RWPE1 (cell line): ENCODE measurements at regions not wholly inside any gene's neighbourhood (a gene's known extent, or its start where the extent isn't known, plus 50 kb on each side); places are given as distances from the start of the nearest gene placed in this dataset.

Experiments used
- CTCF ChIA-PET: fragments of 350-600 bp; sonication (Branson Sonifier 250); formaldehyde crosslinking; extraction: SDS; loops from one replicate; lab custom pipeline; 2021; lab: Yijun Ruan, JAX
- POLR2A ChIA-PET: fragments of 400-600 bp; formaldehyde crosslinking; extraction: SDS; loops from one replicate; lab custom pipeline; 2020; ENCODE audit warnings: antibody characterized with exemption; ENCODE audit not compliant: low non-redundant PET; lab: Yijun Ruan, JAX
- DNase-seq: peaks from one replicate; pipeline ENCODE4 v3.0.0; 2012; ENCODE audit warnings: low spot score
- H3K27ac ChIP-seq: fragments of 450-650 bp; 2 replicates; pipeline ENCODE4 v1.5.1; 2017
- TF ChIP-seq, protein P1 (sequence below): fragments of 450-650 bp; conservative IDR thresholded peaks from 2 replicates; pipeline ENCODE4 v1.5.1; 2017; ENCODE audit warnings: low read depth, mild to moderate bottlenecking

DNA sequence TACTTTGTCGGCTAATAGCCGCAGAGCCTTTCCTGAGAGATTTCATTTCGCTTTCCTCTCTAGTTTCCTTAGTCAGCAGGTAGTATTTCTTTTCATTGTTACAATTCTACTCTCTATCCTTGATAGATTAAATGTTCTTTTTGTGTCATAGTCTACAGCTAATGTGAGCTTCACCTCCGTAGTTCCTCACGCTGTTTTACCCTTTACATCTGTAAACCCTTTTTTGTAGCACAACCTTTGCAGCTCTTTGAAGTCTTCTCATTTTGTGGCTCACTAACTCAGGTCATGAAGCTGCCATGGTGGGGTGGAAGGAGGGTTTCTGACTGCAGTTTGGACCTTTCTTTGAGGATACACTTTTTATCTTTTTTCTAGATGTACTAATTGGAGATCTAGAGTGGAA, 1008.8 kb upstream of the PABPC4L start:
- TF ChIP-seq, protein P1, sequence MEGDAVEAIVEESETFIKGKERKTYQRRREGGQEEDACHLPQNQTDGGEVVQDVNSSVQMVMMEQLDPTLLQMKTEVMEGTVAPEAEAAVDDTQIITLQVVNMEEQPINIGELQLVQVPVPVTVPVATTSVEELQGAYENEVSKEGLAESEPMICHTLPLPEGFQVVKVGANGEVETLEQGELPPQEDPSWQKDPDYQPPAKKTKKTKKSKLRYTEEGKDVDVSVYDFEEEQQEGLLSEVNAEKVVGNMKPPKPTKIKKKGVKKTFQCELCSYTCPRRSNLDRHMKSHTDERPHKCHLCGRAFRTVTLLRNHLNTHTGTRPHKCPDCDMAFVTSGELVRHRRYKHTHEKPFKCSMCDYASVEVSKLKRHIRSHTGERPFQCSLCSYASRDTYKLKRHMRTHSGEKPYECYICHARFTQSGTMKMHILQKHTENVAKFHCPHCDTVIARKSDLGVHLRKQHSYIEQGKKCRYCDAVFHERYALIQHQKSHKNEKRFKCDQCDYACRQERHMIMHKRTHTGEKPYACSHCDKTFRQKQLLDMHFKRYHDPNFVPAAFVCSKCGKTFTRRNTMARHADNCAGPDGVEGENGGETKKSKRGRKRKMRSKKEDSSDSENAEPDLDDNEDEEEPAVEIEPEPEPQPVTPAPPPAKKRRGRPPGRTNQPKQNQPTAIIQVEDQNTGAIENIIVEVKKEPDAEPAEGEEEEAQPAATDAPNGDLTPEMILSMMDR: no peak
- no peak overlapping the region for H3K27ac ChIP-seq
- DNase-seq: no peak
- POLR2A ChIA-PET: no interaction called here
- CTCF ChIA-PET: no interaction called here

DNA sequence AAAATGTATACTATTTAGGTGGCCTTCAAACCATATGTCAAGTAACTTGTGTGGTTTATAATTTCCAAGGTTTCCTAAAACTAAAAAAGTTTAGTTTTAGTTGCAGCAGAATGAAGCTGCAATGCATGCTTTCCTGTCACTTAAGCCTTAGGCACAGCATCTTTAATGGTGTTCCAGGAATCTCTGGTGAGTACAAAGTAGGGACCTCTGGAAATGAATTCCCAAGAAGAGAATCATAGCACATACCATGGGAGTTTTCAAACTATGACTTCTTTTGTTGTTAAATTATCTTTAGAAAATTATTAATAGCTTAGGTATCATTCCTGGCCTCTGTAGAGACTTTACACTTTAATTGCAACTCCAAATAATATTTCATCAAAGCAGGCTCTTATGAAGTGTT, 1005.9 kb upstream of the PABPC4L start:
- POLR2A ChIA-PET: no interaction called here
- TF ChIP-seq, protein P1: no peak
- no peak for DNase-seq
- CTCF ChIA-PET: no interaction called here
- H3K27ac ChIP-seq: no peak overlapping the region

DNA sequence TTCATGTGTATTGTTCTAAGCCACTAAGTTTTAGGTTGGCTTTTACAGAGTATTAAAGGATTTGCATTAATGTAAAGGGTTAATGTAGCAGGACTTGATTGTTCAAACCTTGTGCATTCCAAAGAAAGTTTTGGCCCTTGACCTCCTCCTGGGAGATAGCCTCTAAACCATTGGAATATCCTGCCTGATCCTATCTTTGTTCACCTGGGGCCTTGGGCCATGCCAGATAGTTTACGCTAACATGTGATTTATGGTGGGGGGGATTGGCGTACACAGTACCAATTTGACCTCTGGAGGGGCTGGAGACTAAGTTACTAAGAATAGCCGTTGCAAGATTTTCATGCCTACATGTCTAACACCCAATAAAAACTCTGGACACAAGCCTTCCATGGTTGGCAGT, 1002.7 kb upstream of the PABPC4L start:
- H3K27ac ChIP-seq: no peak overlapping the region
- DNase-seq: no peak
- ChIA-PET CTCF (no interaction called here), POLR2A (no interaction called here)
- TF ChIP-seq, protein P1: no peak

DNA sequence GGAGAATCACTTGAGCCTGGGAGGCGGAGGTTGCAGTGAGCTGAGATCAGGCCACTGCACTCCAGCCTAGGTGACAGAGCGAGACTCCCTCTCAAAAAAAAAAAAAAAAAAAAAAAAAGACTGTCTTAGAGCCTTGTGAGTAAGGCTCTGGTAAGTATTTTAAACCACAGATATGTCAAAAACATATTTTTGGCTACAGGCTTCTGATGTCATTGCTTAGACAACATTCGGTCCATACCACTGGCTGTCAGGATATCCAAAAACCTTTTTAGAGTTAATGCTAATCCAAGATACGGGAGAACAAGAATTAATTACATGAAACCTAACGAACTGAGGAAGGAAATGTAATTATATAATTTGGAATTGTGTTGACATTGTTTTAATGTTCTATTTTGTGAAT, 999.5 kb upstream of the PABPC4L start:
- CTCF ChIA-PET: no interaction called here
- no peak for DNase-seq
- POLR2A ChIA-PET: no interaction called here
- no peak overlapping the region for H3K27ac ChIP-seq
- TF ChIP-seq, protein P1: no peak

DNA sequence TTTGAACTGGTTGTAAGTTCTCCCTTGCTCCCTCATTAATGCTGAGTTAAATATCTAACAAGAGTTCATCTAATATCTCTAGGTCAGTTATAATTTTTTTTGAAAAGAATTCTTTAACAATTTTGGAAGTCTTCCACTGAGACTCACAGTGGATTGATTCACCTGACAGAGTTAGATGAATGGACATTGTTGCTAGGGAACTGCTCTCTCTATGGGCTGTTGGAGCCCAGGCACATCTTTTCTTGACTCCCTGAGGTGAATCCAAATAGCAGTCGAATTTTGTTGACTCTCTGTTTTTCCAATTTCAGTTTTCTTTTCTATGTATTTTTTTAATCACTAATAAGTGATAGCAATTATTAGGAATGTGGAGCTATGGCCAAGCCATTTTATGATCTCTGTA, 996.1 kb upstream of the PABPC4L start:
- CTCF ChIA-PET: interaction anchor here (0.7 kb wide), 1 partner anchor 21 kb away, joined by 3 read pairs; no protein-coding TSS in a partner anchor
- H3K27ac ChIP-seq: no peak overlapping the region
- DNase-seq: no peak
- TF ChIP-seq, protein P1: no peak
- POLR2A ChIA-PET: no interaction called here

DNA sequence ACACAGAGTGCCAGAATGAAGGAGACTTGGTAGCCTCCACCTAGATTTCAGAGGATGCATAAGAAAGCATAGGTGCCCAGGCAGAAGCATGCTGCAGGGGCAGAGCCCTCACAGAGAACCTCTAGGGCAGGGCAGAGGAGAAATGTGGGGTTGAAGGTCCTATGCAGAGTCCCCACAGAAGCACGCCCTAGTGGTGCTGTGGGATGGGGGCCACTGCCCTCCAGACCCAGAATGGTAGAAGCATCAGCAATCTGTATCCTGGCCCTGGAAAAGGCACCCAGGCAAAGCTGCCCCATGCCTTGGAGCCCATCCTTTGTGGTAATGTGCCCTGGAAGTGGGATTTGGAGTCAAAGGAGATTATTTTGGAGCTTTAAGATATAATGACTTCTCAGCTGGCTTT, 992.9 kb upstream of the PABPC4L start:
- TF ChIP-seq, protein P1: no peak
- ChIA-PET CTCF (no interaction called here), POLR2A (no interaction called here)
- no peak overlapping the region for H3K27ac ChIP-seq
- no peak for DNase-seq
